IPS-20b (cell line): ENCODE measurements at regions not wholly inside any gene's neighbourhood (a gene's known extent, or its start where the extent isn't known, plus 50 kb on each side); places are given as distances from the start of the nearest gene placed in this dataset.

Source experiments
- H3K27ac ChIP-seq: one replicate; pipeline ENCODE4 v1.5.1; 2013; ENCODE audit warnings: low read length
- H3K27me3 ChIP-seq: 2 replicates; pipeline ENCODE4 v1.6.1; 2013; ENCODE audit warnings: mild to moderate bottlenecking, low read length, inconsistent platforms; ENCODE audit not compliant: insufficient read depth
- H3K36me3 ChIP-seq: 2 replicates; pipeline ENCODE4 v1.6.1; 2013; ENCODE audit warnings: low read depth, mild to moderate bottlenecking, inconsistent platforms, low read length, moderate library complexity; ENCODE audit not compliant: insufficient read depth
- H3K4me1 ChIP-seq: 2 replicates; pipeline ENCODE4 v1.6.1; 2013; ENCODE audit warnings: mild to moderate bottlenecking, control low read depth, inconsistent platforms, low read length, moderate library complexity; ENCODE audit not compliant: insufficient read depth
- H3K4me3 ChIP-seq: 2 replicates; pipeline ENCODE4 v1.5.1; 2013; ENCODE audit warnings: mild to moderate bottlenecking, low read length, inconsistent platforms
- H3K9ac ChIP-seq: 2 replicates; pipeline ENCODE4 v1.6.1; 2013; ENCODE audit warnings: low read depth, mild to moderate bottlenecking, inconsistent platforms, low read length, moderate library complexity
- H3K9me3 ChIP-seq: 2 replicates; pipeline ENCODE4 v1.6.1; 2013; ENCODE audit warnings: mild to moderate bottlenecking, low read depth, low read length, inconsistent platforms; ENCODE audit not compliant: insufficient read depth

GRCh38 chr7:156318426-156318825, 322.1 kb upstream of the RNF32 start:
- H3K9ac ChIP-seq: no peak overlapping the region
- H3K4me1 ChIP-seq: no peaks in the 10 kb centered on the region
- peaks cover 3% of the 10 kb centered on the region; the same call in 1 of the 2 replicates for H3K9me3 ChIP-seq
- H3K27ac ChIP-seq: no peak overlapping the region
- no peaks in the 10 kb centered on the region for H3K27me3 ChIP-seq
- H3K36me3 ChIP-seq: no peaks in the 10 kb centered on the region
- no peak overlapping the region for H3K4me3 ChIP-seq

GRCh38 chr7:156309016-156309620, 331.5 kb upstream of the RNF32 start:
- Histone ChIP-seq H3K9ac (no peak overlapping the region), H3K9me3 (no peaks in the 10 kb centered on the region), H3K27ac (no peak overlapping the region), H3K36me3 (no peaks in the 10 kb centered on the region), H3K4me1 (no peaks in the 10 kb centered on the region), H3K4me3 (no peak overlapping the region), H3K27me3 (no peaks in the 10 kb centered on the region)

GRCh38 chr7:156307193-156307592, 333.4 kb upstream of the RNF32 start:
- no peaks in the 10 kb centered on the region for H3K9me3 ChIP-seq
- no peaks in the 10 kb centered on the region for H3K4me1 ChIP-seq
- no peak overlapping the region for H3K27ac ChIP-seq
- H3K36me3 ChIP-seq: no peaks in the 10 kb centered on the region
- H3K9ac ChIP-seq: no peak overlapping the region
- no peaks in the 10 kb centered on the region for H3K27me3 ChIP-seq
- no peak overlapping the region for H3K4me3 ChIP-seq

GRCh38 chr7:156305351-156305750, 335.2 kb upstream of the RNF32 start:
- H3K4me3 ChIP-seq: no peak overlapping the region
- H3K36me3 ChIP-seq: no peaks in the 10 kb centered on the region
- no peaks in the 10 kb centered on the region for H3K4me1 ChIP-seq
- H3K27me3 ChIP-seq: no peaks in the 10 kb centered on the region
- no peaks in the 10 kb centered on the region for H3K9me3 ChIP-seq
- H3K9ac ChIP-seq: no peak overlapping the region
- no peak overlapping the region for H3K27ac ChIP-seq

- Histone ChIP-seq H3K4me1 (no peaks in the 10 kb centered on the region), H3K27ac (no peak overlapping the region), H3K9ac (no peak overlapping the region), H3K4me3 (no peak overlapping the region), H3K27me3 (no peaks in the 10 kb centered on the region), H3K9me3 (peaks cover 20% of the 10 kb centered on the region; the same call in 1 of the 2 replicates), H3K36me3 (no peaks in the 10 kb centered on the region)
Observed at GRCh38 chr7:156282816-156283215, 357.8 kb upstream of the RNF32 start.

GRCh38 chr7:156279635-156280034, 360.9 kb upstream of the RNF32 start:
- H3K27ac ChIP-seq: no peak overlapping the region
- H3K9me3 ChIP-seq: peaks cover 17% of the 10 kb centered on the region; the same call in 1 of the 2 replicates
- H3K27me3 ChIP-seq: no peaks in the 10 kb centered on the region
- H3K9ac ChIP-seq: no peak overlapping the region
- no peaks in the 10 kb centered on the region for H3K4me1 ChIP-seq
- no peaks in the 10 kb centered on the region for H3K36me3 ChIP-seq
- H3K4me3 ChIP-seq: no peak overlapping the region

- no peaks in the 10 kb centered on the region for H3K27me3 ChIP-seq
- H3K4me3 ChIP-seq: no peak overlapping the region
Observed at GRCh38 chr7:156275292-156275691, 365.3 kb upstream of the RNF32 start.

GRCh38 chr7:156274557-156274956, 366.0 kb upstream of the RNF32 start:
- Histone ChIP-seq H3K27me3 (no peaks in the 10 kb centered on the region), H3K4me1 (no peaks in the 10 kb centered on the region)

More at GRCh38 chr7:156275292-156275691, 365.3 kb upstream of the RNF32 start:
- Histone ChIP-seq H3K27ac (no peak overlapping the region), H3K4me1 (no peaks in the 10 kb centered on the region), H3K9me3 (no peaks in the 10 kb centered on the region), H3K36me3 (no peaks in the 10 kb centered on the region), H3K9ac (no peak overlapping the region)

GRCh38 chr7:156261581-156261980, 379.0 kb upstream of the RNF32 start:
- no peaks in the 10 kb centered on the region for H3K4me1 ChIP-seq
- no peaks in the 10 kb centered on the region for H3K36me3 ChIP-seq
- no peaks in the 10 kb centered on the region for H3K27me3 ChIP-seq
- H3K9me3 ChIP-seq: no peaks in the 10 kb centered on the region
- H3K9ac ChIP-seq: no peak overlapping the region
- no peak overlapping the region for H3K27ac ChIP-seq
- H3K4me3 ChIP-seq: no peak overlapping the region

More at GRCh38 chr7:156274557-156274956, 366.0 kb upstream of the RNF32 start:
- no peaks in the 10 kb centered on the region for H3K36me3 ChIP-seq
- no peak overlapping the region for H3K9ac ChIP-seq
- H3K27ac ChIP-seq: no peak overlapping the region
- H3K4me3 ChIP-seq: no peak overlapping the region
- H3K9me3 ChIP-seq: no peaks in the 10 kb centered on the region

- Histone ChIP-seq H3K4me1 (no peaks in the 10 kb centered on the region), H3K36me3 (no peaks in the 10 kb centered on the region), H3K27ac (no peak overlapping the region), H3K4me3 (no peak overlapping the region), H3K9me3 (no peaks in the 10 kb centered on the region), H3K27me3 (no peaks in the 10 kb centered on the region), H3K9ac (no peak overlapping the region)
Observed at GRCh38 chr7:156257904-156258303, 382.7 kb upstream of the RNF32 start.

- Histone ChIP-seq H3K4me3 (no peak overlapping the region), H3K36me3 (no peaks in the 10 kb centered on the region), H3K9ac (no peak overlapping the region), H3K27me3 (no peaks in the 10 kb centered on the region), H3K4me1 (no peaks in the 10 kb centered on the region), H3K9me3 (no peaks in the 10 kb centered on the region), H3K27ac (no peak overlapping the region)
Observed at GRCh38 chr7:156255635-156256034, 384.9 kb upstream of the RNF32 start.

- Histone ChIP-seq H3K36me3 (no peaks in the 10 kb centered on the region), H3K4me3 (no peak overlapping the region), H3K27ac (no peak overlapping the region), H3K27me3 (no peaks in the 10 kb centered on the region), H3K4me1 (no peaks in the 10 kb centered on the region), H3K9ac (no peak overlapping the region), H3K9me3 (no peaks in the 10 kb centered on the region)
Observed at GRCh38 chr7:156251861-156252260, 388.7 kb upstream of the RNF32 start.
